MM.1S (cell line): ENCODE measurements at regions not wholly inside any gene's neighbourhood (a gene's known extent, or its start where the extent isn't known, plus 50 kb on each side); places are given as distances from the start of the nearest gene placed in this dataset.

ENCODE experiments used
- DNase-seq: peaks from one replicate; pipeline ENCODE4 v3.0.0-alpha.2; 2015
- H2AFZ ChIP-seq: fragments of 300-600 bp; sonication (generic); 2 replicates; pipeline ENCODE4 v1.6.0; 2016; ENCODE audit warnings: antibody characterized with exemption, low read length
- H3F3A ChIP-seq: fragments of 300-600 bp; sonication (generic); 2 replicates; pipeline ENCODE4 v1.6.1; 2016; ENCODE audit warnings: mild to moderate bottlenecking, antibody characterized with exemption, low read length, moderate library complexity, mixed read lengths; ENCODE audit not compliant: insufficient read depth
- H3K27ac ChIP-seq: fragments of 300-600 bp; sonication (generic); 2 replicates; pipeline ENCODE4 v1.5.1; 2016; ENCODE audit warnings: mild to moderate bottlenecking, low read length
- H3K27me3 ChIP-seq: fragments of 300-600 bp; sonication (generic); replicated peaks from 2 replicates; pipeline ENCODE4 v1.6.0; 2016; ENCODE audit warnings: low read length; ENCODE audit not compliant: insufficient read depth
- H3K36me3 ChIP-seq: fragments of 300-600 bp; sonication (generic); replicated peaks from 2 replicates; pipeline ENCODE4 v1.6.1; 2016; ENCODE audit warnings: mild to moderate bottlenecking, low read length, mixed read lengths; ENCODE audit not compliant: insufficient read depth
- H3K4me1 ChIP-seq: fragments of 300-600 bp; sonication (generic); 2 replicates; pipeline ENCODE4 v1.6.1; 2016; ENCODE audit warnings: low read length, mixed read lengths
- H3K4me2 ChIP-seq: fragments of 300-600 bp; sonication (generic); 2 replicates; pipeline ENCODE4 v1.6.0; 2016; ENCODE audit warnings: low read depth, low read length
- H3K4me3 ChIP-seq: fragments of 300-600 bp; sonication (generic); 2 replicates; pipeline ENCODE4 v1.5.1; 2016; ENCODE audit warnings: low read length, mixed read lengths
- H3K79me2 ChIP-seq: fragments of 300-600 bp; sonication (generic); 2 replicates; pipeline ENCODE4 v1.6.1; 2016; ENCODE audit warnings: mixed run types, low read length, mixed read lengths
- H3K9ac ChIP-seq: fragments of 300-600 bp; sonication (generic); 2 replicates; pipeline ENCODE4 v1.6.1; 2016; ENCODE audit warnings: low read length, mixed read lengths
- H3K9me2 ChIP-seq: fragments of 300-600 bp; sonication (generic); replicated peaks from 2 replicates; pipeline ENCODE4 v1.6.1; 2016; ENCODE audit warnings: mild to moderate bottlenecking, low read length, mixed read lengths; ENCODE audit not compliant: insufficient read depth
- H3K9me3 ChIP-seq: fragments of 300-600 bp; sonication (generic); replicated peaks from 2 replicates; pipeline ENCODE4 v1.6.1; 2016; ENCODE audit warnings: mild to moderate bottlenecking, low read length, mixed read lengths; ENCODE audit not compliant: insufficient read depth
- H4K20me1 ChIP-seq: fragments of 300-600 bp; sonication (generic); 2 replicates; pipeline ENCODE4 v1.6.1; 2016; ENCODE audit warnings: mild to moderate bottlenecking, low read length, moderate library complexity, mixed read lengths; ENCODE audit not compliant: insufficient read depth
- EZH2 ChIP-seq: fragments of 300-600 bp; sonication (generic); optimal IDR thresholded peaks from 2 replicates; pipeline ENCODE3; 2017; ENCODE audit warnings: low read depth, mild to moderate bottlenecking, antibody characterized with exemption, low read length, mixed read lengths
- EZH2phosphoT487 ChIP-seq: fragments of 300-600 bp; sonication (generic); IDR thresholded peaks from 2 replicates; pipeline ENCODE4 v1.6.1; 2018; ENCODE audit warnings: antibody characterized with exemption, low read length
- TF ChIP-seq, protein P1 (sequence below): fragments of 300-600 bp; sonication (generic); IDR thresholded peaks from 2 replicates; pipeline ENCODE4 v1.5.1; 2016; ENCODE audit warnings: antibody characterized with exemption, low read length, mixed read lengths

DNA sequence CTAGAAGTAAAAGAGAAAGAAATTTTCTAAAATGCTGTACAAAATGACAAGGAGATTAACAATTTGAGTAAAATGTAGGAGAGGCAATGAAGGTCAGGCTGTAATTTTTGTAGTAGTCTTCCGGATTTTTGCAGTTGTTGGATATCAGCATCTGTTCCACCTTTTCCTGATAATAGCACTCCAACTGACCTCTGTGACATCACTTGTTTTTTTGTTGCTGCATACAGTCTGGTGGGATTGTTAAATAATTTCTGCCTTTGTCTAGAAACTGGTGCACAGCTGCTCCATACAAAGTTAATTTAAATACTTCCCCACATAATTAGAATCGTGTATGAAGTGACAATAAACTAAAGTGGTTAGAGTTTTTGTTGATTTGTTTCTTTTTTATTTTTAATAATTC is 731.4 kb downstream of the PLOD2 start:
- H3K9me2 ChIP-seq = no peaks in the 10 kb centered on the region
- no peaks in the 10 kb centered on the region for H3K27me3 ChIP-seq
- no peaks in the 10 kb centered on the region for H3K9me3 ChIP-seq
- no peak overlapping the region for H3K9ac ChIP-seq
- no peaks in the 10 kb centered on the region for H3K4me1 ChIP-seq
- no peak overlapping the region for H3K27ac ChIP-seq
- no peak for DNase-seq
- H3K4me3 ChIP-seq = no peak overlapping the region
- H4K20me1 ChIP-seq = no peaks in the 10 kb centered on the region
- no peak overlapping the region for H3K4me2 ChIP-seq
- TF ChIP-seq EZH2phosphoT487 = no peak
- TF ChIP-seq, protein P1, sequence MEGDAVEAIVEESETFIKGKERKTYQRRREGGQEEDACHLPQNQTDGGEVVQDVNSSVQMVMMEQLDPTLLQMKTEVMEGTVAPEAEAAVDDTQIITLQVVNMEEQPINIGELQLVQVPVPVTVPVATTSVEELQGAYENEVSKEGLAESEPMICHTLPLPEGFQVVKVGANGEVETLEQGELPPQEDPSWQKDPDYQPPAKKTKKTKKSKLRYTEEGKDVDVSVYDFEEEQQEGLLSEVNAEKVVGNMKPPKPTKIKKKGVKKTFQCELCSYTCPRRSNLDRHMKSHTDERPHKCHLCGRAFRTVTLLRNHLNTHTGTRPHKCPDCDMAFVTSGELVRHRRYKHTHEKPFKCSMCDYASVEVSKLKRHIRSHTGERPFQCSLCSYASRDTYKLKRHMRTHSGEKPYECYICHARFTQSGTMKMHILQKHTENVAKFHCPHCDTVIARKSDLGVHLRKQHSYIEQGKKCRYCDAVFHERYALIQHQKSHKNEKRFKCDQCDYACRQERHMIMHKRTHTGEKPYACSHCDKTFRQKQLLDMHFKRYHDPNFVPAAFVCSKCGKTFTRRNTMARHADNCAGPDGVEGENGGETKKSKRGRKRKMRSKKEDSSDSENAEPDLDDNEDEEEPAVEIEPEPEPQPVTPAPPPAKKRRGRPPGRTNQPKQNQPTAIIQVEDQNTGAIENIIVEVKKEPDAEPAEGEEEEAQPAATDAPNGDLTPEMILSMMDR = no peak
- TF ChIP-seq EZH2 = no peak
- no peak overlapping the region for H2AFZ ChIP-seq
- H3F3A ChIP-seq = no peaks in the 10 kb centered on the region
- H3K36me3 ChIP-seq = no peaks in the 10 kb centered on the region
- H3K79me2 ChIP-seq = no peaks in the 10 kb centered on the region

DNA sequence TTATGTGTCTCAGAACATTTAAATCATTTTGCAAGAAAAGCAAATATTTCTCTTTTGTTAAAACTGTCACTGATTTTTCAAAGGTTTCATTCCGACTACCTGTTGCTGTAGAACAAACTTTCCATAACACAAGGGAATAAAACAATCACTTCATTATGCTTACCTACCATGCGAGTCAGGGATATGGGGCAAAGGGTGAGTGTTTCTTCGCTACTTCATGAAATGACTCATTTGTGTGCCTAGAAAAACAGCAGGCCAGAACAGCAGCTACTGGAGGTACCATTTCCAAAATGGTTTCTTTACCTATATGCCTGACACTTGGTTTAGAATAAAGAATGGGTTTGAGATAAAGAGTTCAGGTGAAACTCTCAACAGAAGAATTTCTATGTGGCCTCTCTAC is 712.5 kb downstream of the PLOD2 start:
- H3K4me2 ChIP-seq = no peak overlapping the region

DNA sequence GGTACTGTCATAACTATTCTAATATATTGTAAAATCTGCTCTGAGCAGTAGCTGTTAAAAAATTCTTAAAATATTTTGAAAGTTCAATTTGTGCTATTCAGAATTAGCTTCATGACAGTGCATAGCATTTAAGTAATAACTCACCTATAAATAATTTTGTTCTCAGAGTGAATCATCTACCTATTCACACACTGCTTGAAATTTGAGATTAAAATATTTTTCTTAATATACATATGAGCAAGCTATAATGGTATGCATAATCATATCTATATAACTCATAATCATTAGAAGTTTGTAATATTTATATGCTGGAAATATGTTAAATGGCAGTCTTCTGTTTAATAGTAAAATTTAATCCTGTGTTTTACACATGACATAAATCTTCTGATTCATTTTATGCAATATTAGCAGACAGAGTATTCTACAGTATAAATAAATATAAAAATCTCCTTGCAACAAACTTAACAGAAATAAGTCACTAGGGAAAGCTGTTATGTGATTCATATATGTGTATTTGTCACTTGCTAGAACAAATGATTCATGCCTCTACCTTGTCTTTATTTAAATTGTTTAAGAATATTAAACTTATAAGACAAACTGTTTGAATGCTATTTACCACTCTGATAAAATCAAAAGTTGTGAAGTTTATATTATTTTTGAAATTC is 710.8 kb downstream of the PLOD2 start:
- Histone ChIP-seq H3K9me2 (no peaks in the 10 kb centered on the region), H3F3A (no peaks in the 10 kb centered on the region), H3K4me3 (no peak overlapping the region), H3K9me3 (no peaks in the 10 kb centered on the region), H3K27me3 (no peaks in the 10 kb centered on the region), H3K27ac (no peak overlapping the region), H4K20me1 (no peaks in the 10 kb centered on the region), H3K4me1 (no peaks in the 10 kb centered on the region), H3K4me2 (no peak overlapping the region), H3K79me2 (no peaks in the 10 kb centered on the region), H3K9ac (no peak overlapping the region), H3K36me3 (no peaks in the 10 kb centered on the region), H2AFZ (no peak overlapping the region)
- DNase-seq = no peak
- TF ChIP-seq, protein P1 = no peak
- TF ChIP-seq EZH2 (no peak), EZH2phosphoT487 (no peak)

More for the DNA sequence above, 712.5 kb downstream of the PLOD2 start:
- no peak for TF ChIP-seq EZH2phosphoT487
- TF ChIP-seq EZH2 = no peak
- TF ChIP-seq, protein P1 = no peak
- Histone ChIP-seq H3K9me3 (no peaks in the 10 kb centered on the region), H3K36me3 (no peaks in the 10 kb centered on the region), H3K27me3 (no peaks in the 10 kb centered on the region), H3K9ac (no peak overlapping the region), H3K4me1 (no peaks in the 10 kb centered on the region), H3K9me2 (no peaks in the 10 kb centered on the region), H3K27ac (no peak overlapping the region), H3K79me2 (no peaks in the 10 kb centered on the region), H3F3A (no peaks in the 10 kb centered on the region), H4K20me1 (no peaks in the 10 kb centered on the region), H2AFZ (no peak overlapping the region), H3K4me3 (no peak overlapping the region)
- no peak for DNase-seq
